Panc1 (cell line): ENCODE measurements at regions not wholly inside any gene's neighbourhood (a gene's known extent, or its start where the extent isn't known, plus 50 kb on each side); places are given as distances from the start of the nearest gene placed in this dataset.

Source experiments
- ATAC-seq: fragments of 200-7000 bp; cut with Tn5 transposase; 2 replicates; pipeline ENCODE4 v1.9.1; 2020; ENCODE audit warnings: mild to moderate bottlenecking, moderate library complexity
- BruUV-seq: library from RNA; stranded (reverse); fragments of 400-500 nt; replicated peaks from 2 replicates; lab custom pipeline; 2021; lab: Mats Ljungman, UMichigan
- CTCF ChIA-PET: fragments of 300-600 bp; sonication (Branson Sonifier 250); formaldehyde crosslinking; loops from one replicate; lab custom pipeline; 2022; ENCODE audit warnings: antibody characterized with exemption; lab: Charles Lee
- POLR2A ChIA-PET: fragments of 300-600 bp; sonication (Branson Sonifier 250); formaldehyde crosslinking; loops from one replicate; lab custom pipeline; 2022; ENCODE audit warnings: antibody characterized with exemption; lab: Charles Lee
- DNase-seq: peaks from one replicate; pipeline ENCODE4 v3.0.0-alpha.2; 2010; ENCODE audit warnings: low read depth, low spot score
- H3K27ac ChIP-seq: 2 replicates; pipeline ENCODE4 v1.5.1; 2011; ENCODE audit warnings: mild to moderate bottlenecking, low read length, inconsistent platforms
- H3K27me3 ChIP-seq: fragments of 200-500 bp; sonication (Bioruptor generic); 2 replicates; pipeline ENCODE4 v1.6.0; 2014; ENCODE audit warnings: low read length, inconsistent platforms; ENCODE audit not compliant: control insufficient read depth, insufficient read depth
- H3K36me3 ChIP-seq: fragments of 200-500 bp; sonication (Bioruptor generic); 2 replicates; pipeline ENCODE4 v1.5.1; 2014; ENCODE audit warnings: inconsistent platforms, mild to moderate bottlenecking, low read length, moderate library complexity; ENCODE audit not compliant: control insufficient read depth, insufficient read depth
- H3K4me1 ChIP-seq: 2 replicates; pipeline ENCODE4 v1.5.1; 2011; ENCODE audit warnings: inconsistent platforms, mild to moderate bottlenecking, low read length, moderate library complexity; ENCODE audit not compliant: control insufficient read depth, insufficient read depth
- H3K4me3 ChIP-seq, 2 experiments: 2 replicates each; pipeline ENCODE4 v1.5.1; 2011 to 2012; ENCODE audit warnings: low read depth in 2 of 2, low read length in 2 of 2, mild to moderate bottlenecking in 2 of 2, inconsistent platforms in 1 of 2, moderate library complexity in 1 of 2
- H3K9me3 ChIP-seq: fragments of 200-500 bp; sonication (Bioruptor generic); 2 replicates; pipeline ENCODE4 v1.5.1; 2014; ENCODE audit warnings: low read depth, mild to moderate bottlenecking, inconsistent platforms, low read length, moderate library complexity; ENCODE audit not compliant: control insufficient read depth, insufficient read depth
- POLR2AphosphoS5 ChIP-seq: IDR thresholded peaks from 2 replicates; pipeline ENCODE4 v1.6.1; 2012; ENCODE audit warnings: mild to moderate bottlenecking, low read depth, low read length, moderate library complexity
- SIN3A ChIP-seq: IDR thresholded peaks from 2 replicates; pipeline ENCODE4 v1.6.1; 2012; ENCODE audit warnings: low read depth, mild to moderate bottlenecking, low read length, moderate library complexity, borderline replicate concordance; ENCODE audit not compliant: insufficient read depth
- TCF7L2 ChIP-seq: IDR thresholded peaks from 2 replicates; pipeline ENCODE4 v1.6.1; 2011; ENCODE audit warnings: mild to moderate bottlenecking, low read depth, low read length, inconsistent platforms
- in situ Hi-C: cut with HindIII; loops from 2 replicates; pipeline ENCODE4 v1.10.0; 2016; ENCODE audit warnings: low sequenced_read_pairs, low pct_unique_long_range_greater_than_20kb
- intact Hi-C: fragments of 100-400 bp; cut with micrococcal nuclease; formaldehyde crosslinking; loops from one replicate; pipeline ENCODE4 v1.10.0; 2022; ENCODE audit not compliant: unreplicated experiment
- TF ChIP-seq, protein P1 (sequence below), 2 experiments: IDR thresholded peaks; 2 replicates each; pipeline ENCODE4 v1.6.1; 2011 to 2012; ENCODE audit warnings: low read depth in 2 of 2, control low read depth in 1 of 2, low read length in 1 of 2, mild to moderate bottlenecking in 1 of 2, moderate library complexity in 1 of 2; ENCODE audit not compliant: insufficient read depth in 1 of 2
- TF ChIP-seq, protein P2 (sequence below): fragments of 450-650 bp; IDR thresholded peaks from 2 replicates; pipeline ENCODE4 v1.5.1; 2017; ENCODE audit warnings: mild to moderate bottlenecking

DNA sequence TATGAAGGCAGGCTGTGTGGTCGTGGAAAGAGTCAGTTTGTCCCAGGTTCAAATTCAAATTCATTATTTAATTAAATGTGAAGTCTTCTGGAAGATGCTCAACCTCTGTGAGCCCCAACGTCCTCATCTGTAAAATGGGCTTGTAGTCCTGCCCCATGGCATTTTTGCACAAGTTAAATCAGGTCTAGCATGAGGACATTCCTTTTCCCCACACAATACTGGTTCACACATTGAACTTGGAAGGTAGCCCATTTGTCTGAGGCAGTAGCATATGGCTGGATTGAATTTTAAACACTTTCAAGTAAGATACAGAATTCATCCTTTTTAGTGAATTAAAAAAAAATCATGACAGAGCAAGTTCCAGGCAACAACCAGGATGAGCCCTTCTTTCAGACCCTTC lies 665.4 kb upstream of the HS6ST1 start:
- no peak overlapping the region for H3K27ac ChIP-seq
- CTCF ChIA-PET = no interaction called here
- intact Hi-C loops (no loop called here), in situ Hi-C loops (no loop called here)
- no peak overlapping the region for H3K4me3 ChIP-seq
- DNase-seq (no peak), ATAC-seq (no peak)
- TF ChIP-seq, protein P1, sequence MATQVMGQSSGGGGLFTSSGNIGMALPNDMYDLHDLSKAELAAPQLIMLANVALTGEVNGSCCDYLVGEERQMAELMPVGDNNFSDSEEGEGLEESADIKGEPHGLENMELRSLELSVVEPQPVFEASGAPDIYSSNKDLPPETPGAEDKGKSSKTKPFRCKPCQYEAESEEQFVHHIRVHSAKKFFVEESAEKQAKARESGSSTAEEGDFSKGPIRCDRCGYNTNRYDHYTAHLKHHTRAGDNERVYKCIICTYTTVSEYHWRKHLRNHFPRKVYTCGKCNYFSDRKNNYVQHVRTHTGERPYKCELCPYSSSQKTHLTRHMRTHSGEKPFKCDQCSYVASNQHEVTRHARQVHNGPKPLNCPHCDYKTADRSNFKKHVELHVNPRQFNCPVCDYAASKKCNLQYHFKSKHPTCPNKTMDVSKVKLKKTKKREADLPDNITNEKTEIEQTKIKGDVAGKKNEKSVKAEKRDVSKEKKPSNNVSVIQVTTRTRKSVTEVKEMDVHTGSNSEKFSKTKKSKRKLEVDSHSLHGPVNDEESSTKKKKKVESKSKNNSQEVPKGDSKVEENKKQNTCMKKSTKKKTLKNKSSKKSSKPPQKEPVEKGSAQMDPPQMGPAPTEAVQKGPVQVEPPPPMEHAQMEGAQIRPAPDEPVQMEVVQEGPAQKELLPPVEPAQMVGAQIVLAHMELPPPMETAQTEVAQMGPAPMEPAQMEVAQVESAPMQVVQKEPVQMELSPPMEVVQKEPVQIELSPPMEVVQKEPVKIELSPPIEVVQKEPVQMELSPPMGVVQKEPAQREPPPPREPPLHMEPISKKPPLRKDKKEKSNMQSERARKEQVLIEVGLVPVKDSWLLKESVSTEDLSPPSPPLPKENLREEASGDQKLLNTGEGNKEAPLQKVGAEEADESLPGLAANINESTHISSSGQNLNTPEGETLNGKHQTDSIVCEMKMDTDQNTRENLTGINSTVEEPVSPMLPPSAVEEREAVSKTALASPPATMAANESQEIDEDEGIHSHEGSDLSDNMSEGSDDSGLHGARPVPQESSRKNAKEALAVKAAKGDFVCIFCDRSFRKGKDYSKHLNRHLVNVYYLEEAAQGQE (IDR thresholded peaks at IDR 0.05; ENCODE audit: insufficient read depth in 1 of 2, low read depth in 2 of 2, low read length in 1 of 2) = no peak
- TF ChIP-seq TCF7L2 = no peak
- TF ChIP-seq, protein P2, sequence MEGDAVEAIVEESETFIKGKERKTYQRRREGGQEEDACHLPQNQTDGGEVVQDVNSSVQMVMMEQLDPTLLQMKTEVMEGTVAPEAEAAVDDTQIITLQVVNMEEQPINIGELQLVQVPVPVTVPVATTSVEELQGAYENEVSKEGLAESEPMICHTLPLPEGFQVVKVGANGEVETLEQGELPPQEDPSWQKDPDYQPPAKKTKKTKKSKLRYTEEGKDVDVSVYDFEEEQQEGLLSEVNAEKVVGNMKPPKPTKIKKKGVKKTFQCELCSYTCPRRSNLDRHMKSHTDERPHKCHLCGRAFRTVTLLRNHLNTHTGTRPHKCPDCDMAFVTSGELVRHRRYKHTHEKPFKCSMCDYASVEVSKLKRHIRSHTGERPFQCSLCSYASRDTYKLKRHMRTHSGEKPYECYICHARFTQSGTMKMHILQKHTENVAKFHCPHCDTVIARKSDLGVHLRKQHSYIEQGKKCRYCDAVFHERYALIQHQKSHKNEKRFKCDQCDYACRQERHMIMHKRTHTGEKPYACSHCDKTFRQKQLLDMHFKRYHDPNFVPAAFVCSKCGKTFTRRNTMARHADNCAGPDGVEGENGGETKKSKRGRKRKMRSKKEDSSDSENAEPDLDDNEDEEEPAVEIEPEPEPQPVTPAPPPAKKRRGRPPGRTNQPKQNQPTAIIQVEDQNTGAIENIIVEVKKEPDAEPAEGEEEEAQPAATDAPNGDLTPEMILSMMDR = no peak
- no peak for TF ChIP-seq SIN3A
- TF ChIP-seq POLR2AphosphoS5 = no peak
- POLR2A ChIA-PET = no interaction called here
- H3K27me3 ChIP-seq = no peaks in the 10 kb centered on the region
- H3K4me1 ChIP-seq = no peaks in the 10 kb centered on the region
- H3K36me3 ChIP-seq = no peaks in the 10 kb centered on the region
- no peaks in the 10 kb centered on the region for H3K9me3 ChIP-seq
- no TSS peak for BruUV-seq

DNA sequence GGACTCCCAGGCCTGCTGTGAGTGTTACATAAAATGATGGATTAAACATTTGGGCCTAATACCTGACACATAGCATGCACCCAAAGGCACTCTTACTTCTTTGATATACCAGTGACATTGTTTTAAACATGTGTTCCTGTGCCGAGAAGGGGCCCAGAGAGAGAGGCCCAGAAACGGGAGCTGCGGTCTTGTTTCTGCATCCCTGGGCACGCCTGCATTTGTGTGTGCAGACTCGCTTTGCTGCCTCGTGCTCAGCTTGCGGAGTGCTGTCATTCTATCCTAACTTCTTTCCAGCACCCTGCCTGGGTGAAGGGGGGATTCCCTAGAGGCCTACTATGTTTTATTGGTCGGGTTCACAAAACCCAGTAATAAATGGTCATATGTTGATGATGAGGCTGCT lies 666.2 kb upstream of the HS6ST1 start:
- no peak for DNase-seq
- POLR2A ChIA-PET = no interaction called here
- Histone ChIP-seq H3K36me3 (no peaks in the 10 kb centered on the region), H3K4me3 (no peak overlapping the region), H3K27ac (no peak overlapping the region), H3K4me1 (no peaks in the 10 kb centered on the region), H3K9me3 (no peaks in the 10 kb centered on the region), H3K27me3 (no peaks in the 10 kb centered on the region)
- TF ChIP-seq, protein P2 = no peak
- TF ChIP-seq SIN3A (no peak), TCF7L2 (no peak), POLR2AphosphoS5 (no peak)
- TF ChIP-seq, protein P1 (IDR thresholded peaks at IDR 0.05; ENCODE audit: insufficient read depth in 1 of 2, low read depth in 2 of 2, low read length in 1 of 2) = no peak
- ATAC-seq = no peak
- intact Hi-C loops (no loop called here), in situ Hi-C loops (no loop called here)
- CTCF ChIA-PET = no interaction called here
- no TSS peak for BruUV-seq
